ENCODE measurements at regions not wholly inside any gene's neighbourhood (a gene's known extent, or its start where the extent isn't known, plus 50 kb on each side); places are given as distances from the start of the nearest gene placed in this dataset.

- no peak for DNase-seq
These were observed 152.9 kb downstream of the ACTL8 start for GRCh38 chr1:17907999-17908398.

- DNase-seq: no peak
These were observed 153.8 kb downstream of the ACTL8 start for GRCh38 chr1:17908945-17909344.

- no peak for DNase-seq
These were observed 154.5 kb downstream of the ACTL8 start for GRCh38 chr1:17909634-17910033.

GRCh38 chr1:17911791-17912190, 156.7 kb downstream of the ACTL8 start:
- no peak for DNase-seq

GRCh38 chr1:17912491-17912890, 157.4 kb downstream of the ACTL8 start:
- no peak for DNase-seq

GRCh38 chr1:17913326-17914115, 158.4 kb downstream of the ACTL8 start:
- no peak for DNase-seq

GRCh38 chr1:17914131-17914530, 159.0 kb downstream of the ACTL8 start:
- DNase-seq: no peak

- no peak for DNase-seq
These were observed 159.9 kb downstream of the ACTL8 start for GRCh38 chr1:17914987-17915386.

- no peak for DNase-seq
These were observed 160.5 kb downstream of the ACTL8 start for GRCh38 chr1:17915511-17916197.

GRCh38 chr1:17916702-17917101, 161.6 kb downstream of the ACTL8 start:
- DNase-seq: no peak

- peak in 6 of 14 donors; percentile 2 to 35 (median 6) for DNase-seq
These were observed 164.6 kb downstream of the ACTL8 start for GRCh38 chr1:17919525-17920439.

- DNase-seq: no peak
These were observed 165.9 kb downstream of the ACTL8 start for GRCh38 chr1:17920881-17921640.

GRCh38 chr1:17922833-17923232, 167.7 kb downstream of the ACTL8 start:
- peak in 1 of 14 donors; percentile 18 for DNase-seq

- no peak for DNase-seq
These were observed 168.5 kb downstream of the ACTL8 start for GRCh38 chr1:17923666-17924065.

GRCh38 chr1:17924578-17924977, 169.4 kb downstream of the ACTL8 start:
- no peak for DNase-seq

- no peak for DNase-seq
These were observed 170.4 kb downstream of the ACTL8 start for GRCh38 chr1:17925290-17926237.

GRCh38 chr1:17926906-17927305, 171.8 kb downstream of the ACTL8 start:
- DNase-seq: no peak

- DNase-seq: no peak
These were observed 172.8 kb downstream of the ACTL8 start for GRCh38 chr1:17927952-17928351.

GRCh38 chr1:17929224-17929623, 174.1 kb downstream of the ACTL8 start:
- DNase-seq: no peak

GRCh38 chr1:17930635-17931034, 175.5 kb downstream of the ACTL8 start:
- no peak for DNase-seq

- no peak for DNase-seq
These were observed 175.4 kb upstream of the IGSF21 start for GRCh38 chr1:17932164-17932563.
